ENCODE measurements at regions not wholly inside any gene's neighbourhood (a gene's known extent, or its start where the extent isn't known, plus 50 kb on each side); places are given as distances from the start of the nearest gene placed in this dataset.

- ATAC-seq (peak; percentile 87), DNase-seq (ENCODE audit: low read depth, low spot score) (no peak), FAIRE-seq (no peak)
- ChIA-PET RAD21 (ENCODE audit: unreplicated experiment) (interaction anchor here (0.6 to 3.9 kb wide), 13 partner anchors 10 to 599 kb away, joined by 3 to 93 read pairs (median 5); partner anchors contain the start of gene RMND1), CTCF (interaction anchor here (0.5 to 7.5 kb wide), 12 partner anchors 10 to 600 kb away, joined by 3 to 131 read pairs (median 4); no protein-coding TSS in a partner anchor), POLR2A (interaction anchor here (0.6 to 5.4 kb wide), 8 partner anchors 8 to 55 kb away, joined by 3 to 29 read pairs (median 6); no protein-coding TSS in a partner anchor), SMC1A (ENCODE audit: uncharacterized antibody, unreplicated experiment) (interaction anchor here (0.6 to 7.5 kb wide), 11 partner anchors 9 to 596 kb away, joined by 3 to 138 read pairs (median 8); no protein-coding TSS in a partner anchor)
- Histone ChIP-seq H3K4me1 (ENCODE audit: control insufficient read depth, insufficient read depth, low read length) (peaks cover 8% of the 10 kb centered on the region), H3K36me3 (ENCODE audit: control insufficient read depth in 2 of 2, insufficient read depth in 2 of 2, low read length in 1 of 2) (no peaks in the 10 kb centered on the region), H3K27me3 (replicated peaks in 1 of 2; ENCODE audit: control insufficient read depth in 2 of 2, insufficient read depth in 2 of 2, low read length in 1 of 2) (no peaks in the 10 kb centered on the region; a peak in 1 of 4 replicates), H3K4me3 (no peak overlapping the region), H3K79me2 (ENCODE audit: control insufficient read depth, insufficient read depth, low read length) (no peaks in the 10 kb centered on the region), H3K9me3 (replicated peaks; ENCODE audit: control insufficient read depth, insufficient read depth, low read length) (no peaks in the 10 kb centered on the region; the same call in 2 of the 3 replicates), H4K20me1 (ENCODE audit: control insufficient read depth, insufficient read depth) (no peaks in the 10 kb centered on the region), H2AFZ (ENCODE audit: control insufficient read depth, low read depth, low read length) (no peak overlapping the region; the same call in 1 of the 2 replicates), H3K4me2 (ENCODE audit: control insufficient read depth, insufficient read depth) (peak overlapping the region; percentile 12), H3K9ac (ENCODE audit: control insufficient read depth, insufficient read depth, low read length) (no peak overlapping the region), H3K27ac (ENCODE audit: control insufficient read depth, insufficient read depth) (no peak overlapping the region)
- 9% methylated on average over 5 of the region's 5 CpGs for WGBS (ENCODE audit: insufficient coverage, insufficient replicate concordance, low lambda C conversion rate, missing lambda C conversion rate)
- in situ Hi-C loops (cut with MboI), result no loop called here
- BruUV-seq (replicated peaks), result no TSS peak
- intact Hi-C loops (cut with micrococcal nuclease; ENCODE audit: unreplicated experiment), result loop anchor here (1.0 to 5.0 kb wide), 3 partner anchors 11 to 469 kb away; partner anchors contain the start of gene ZBTB2
- peak; percentile 56; the same call in 1 of the 2 replicates for TF ChIP-seq MXI1 (IDR thresholded peaks at IDR 0.05; ENCODE audit: low read depth, low read length)
- peak; percentile 74 for TF ChIP-seq NR2C1 (IDR thresholded peaks at IDR 0.05)
- TF ChIP-seq HDAC2 (IDR thresholded peaks at IDR 0.05), result no peak
- peak; percentile 96 for TF ChIP-seq DPF2 (IDR thresholded peaks at IDR 0.05)
- peak; percentile 73 for TF ChIP-seq ZNF384 (IDR thresholded peaks at IDR 0.05; ENCODE audit: borderline replicate concordance, low read depth, low read length)
- peak; percentile 69 to 84; a peak in 3 of 4 replicates for TF ChIP-seq IKZF2 (IDR thresholded peaks at IDR 0.05)
- TF ChIP-seq MTA2 (IDR thresholded peaks at IDR 0.05; ENCODE audit: low read depth), result peak; percentile 88
- TF ChIP-seq PAX5 (IDR thresholded peaks at IDR 0.05; ENCODE audit: borderline replicate concordance, low read depth, low read length), result 0 out of 2 replicates have a peak, but pooled peaks have one; percentile 26
- TF ChIP-seq MEF2B (IDR thresholded peaks at IDR 0.05; ENCODE audit: partially characterized antibody, poor library complexity, severe bottlenecking), result peak; percentile 50
- TF ChIP-seq IKZF1 (conservative IDR thresholded peaks at IDR 0.05), result peak; percentile 81
- TF ChIP-seq RAD51 (IDR thresholded peaks at IDR 0.05), result no peak
- no peak for TF ChIP-seq CREM (IDR thresholded peaks at IDR 0.05; ENCODE audit: low read depth)
- peak; percentile 89 for TF ChIP-seq POU2F2 (IDR thresholded peaks at IDR 0.05; ENCODE audit: borderline replicate concordance, low read depth, low read length)
- TF ChIP-seq GATAD2B (conservative IDR thresholded peaks at IDR 0.05; ENCODE audit: low read depth), result peak; percentile 75
- peak; percentile 68 for TF ChIP-seq BMI1 (IDR thresholded peaks at IDR 0.05; ENCODE audit: borderline replicate concordance)
- TF ChIP-seq BCL11A (IDR thresholded peaks at IDR 0.05; ENCODE audit: low read depth, low read length), result peak; percentile 26; the same call in 1 of the 2 replicates
- TF ChIP-seq STAT3 (IDR thresholded peaks at IDR 0.05; ENCODE audit: low read depth, low read length), result 0 out of 2 replicates have a peak, but pooled peaks have one; percentile 12
- no peak for TF ChIP-seq WRNIP1 (IDR thresholded peaks at IDR 0.05; ENCODE audit: borderline replicate concordance, low read depth, low read length)
- TF ChIP-seq RELB (IDR thresholded peaks at IDR 0.05; ENCODE audit: low read depth), result peak; percentile 89
- TF ChIP-seq CBFB (IDR thresholded peaks at IDR 0.05; ENCODE audit: low read depth), result 0 out of 2 replicates have a peak, but pooled peaks have one; percentile 41
- peak; percentile 89 for TF ChIP-seq ATF7 (IDR thresholded peaks at IDR 0.05; ENCODE audit: low read depth)
- TF ChIP-seq BHLHE40 (IDR thresholded peaks at IDR 0.05; ENCODE audit: borderline replicate concordance in 1 of 2, low read depth in 2 of 2, low read length in 1 of 2), result peak; percentile 20 to 36; a peak in 2 of 4 replicates
Measured at GRCh38 chr6:151701911-151702562, 105.4 kb upstream of the ESR1 start.

All from GM12878 (cell line).